MM.1S (cell line): ENCODE measurements at regions not wholly inside any gene's neighbourhood (a gene's known extent, or its start where the extent isn't known, plus 50 kb on each side); places are given as distances from the start of the nearest gene placed in this dataset.

Source experiments
- DNase-seq: peaks from one replicate; pipeline ENCODE4 v3.0.0-alpha.2; 2015
- H2AFZ ChIP-seq: fragments of 300-600 bp; sonication (generic); 2 replicates; pipeline ENCODE4 v1.6.0; 2016; ENCODE audit warnings: antibody characterized with exemption, low read length
- H3F3A ChIP-seq: fragments of 300-600 bp; sonication (generic); 2 replicates; pipeline ENCODE4 v1.6.1; 2016; ENCODE audit warnings: mild to moderate bottlenecking, antibody characterized with exemption, low read length, moderate library complexity, mixed read lengths; ENCODE audit not compliant: insufficient read depth
- H3K27ac ChIP-seq: fragments of 300-600 bp; sonication (generic); 2 replicates; pipeline ENCODE4 v1.5.1; 2016; ENCODE audit warnings: mild to moderate bottlenecking, low read length
- H3K27me3 ChIP-seq: fragments of 300-600 bp; sonication (generic); replicated peaks from 2 replicates; pipeline ENCODE4 v1.6.0; 2016; ENCODE audit warnings: low read length; ENCODE audit not compliant: insufficient read depth
- H3K36me3 ChIP-seq: fragments of 300-600 bp; sonication (generic); replicated peaks from 2 replicates; pipeline ENCODE4 v1.6.1; 2016; ENCODE audit warnings: mild to moderate bottlenecking, low read length, mixed read lengths; ENCODE audit not compliant: insufficient read depth
- H3K4me1 ChIP-seq: fragments of 300-600 bp; sonication (generic); 2 replicates; pipeline ENCODE4 v1.6.1; 2016; ENCODE audit warnings: low read length, mixed read lengths
- H3K4me2 ChIP-seq: fragments of 300-600 bp; sonication (generic); 2 replicates; pipeline ENCODE4 v1.6.0; 2016; ENCODE audit warnings: low read depth, low read length
- H3K4me3 ChIP-seq: fragments of 300-600 bp; sonication (generic); 2 replicates; pipeline ENCODE4 v1.5.1; 2016; ENCODE audit warnings: low read length, mixed read lengths
- H3K79me2 ChIP-seq: fragments of 300-600 bp; sonication (generic); 2 replicates; pipeline ENCODE4 v1.6.1; 2016; ENCODE audit warnings: mixed run types, low read length, mixed read lengths
- H3K9ac ChIP-seq: fragments of 300-600 bp; sonication (generic); 2 replicates; pipeline ENCODE4 v1.6.1; 2016; ENCODE audit warnings: low read length, mixed read lengths
- H3K9me2 ChIP-seq: fragments of 300-600 bp; sonication (generic); replicated peaks from 2 replicates; pipeline ENCODE4 v1.6.1; 2016; ENCODE audit warnings: mild to moderate bottlenecking, low read length, mixed read lengths; ENCODE audit not compliant: insufficient read depth
- H3K9me3 ChIP-seq: fragments of 300-600 bp; sonication (generic); replicated peaks from 2 replicates; pipeline ENCODE4 v1.6.1; 2016; ENCODE audit warnings: mild to moderate bottlenecking, low read length, mixed read lengths; ENCODE audit not compliant: insufficient read depth
- H4K20me1 ChIP-seq: fragments of 300-600 bp; sonication (generic); 2 replicates; pipeline ENCODE4 v1.6.1; 2016; ENCODE audit warnings: mild to moderate bottlenecking, low read length, moderate library complexity, mixed read lengths; ENCODE audit not compliant: insufficient read depth
- EZH2 ChIP-seq: fragments of 300-600 bp; sonication (generic); optimal IDR thresholded peaks from 2 replicates; pipeline ENCODE3; 2017; ENCODE audit warnings: low read depth, mild to moderate bottlenecking, antibody characterized with exemption, low read length, mixed read lengths
- EZH2phosphoT487 ChIP-seq: fragments of 300-600 bp; sonication (generic); IDR thresholded peaks from 2 replicates; pipeline ENCODE4 v1.6.1; 2018; ENCODE audit warnings: antibody characterized with exemption, low read length
- TF ChIP-seq, protein P1 (sequence below): fragments of 300-600 bp; sonication (generic); IDR thresholded peaks from 2 replicates; pipeline ENCODE4 v1.5.1; 2016; ENCODE audit warnings: antibody characterized with exemption, low read length, mixed read lengths

GRCh38 chr19:27876976-27877512 lies 1335.9 kb downstream of the UQCRFS1 start:
- Histone ChIP-seq H3K36me3 (no peaks in the 10 kb centered on the region), H3K27me3 (no peaks in the 10 kb centered on the region), H3K4me3 (no peak overlapping the region), H4K20me1 (no peaks in the 10 kb centered on the region), H3K79me2 (no peaks in the 10 kb centered on the region), H2AFZ (no peak overlapping the region), H3F3A (no peaks in the 10 kb centered on the region), H3K9me2 (no peaks in the 10 kb centered on the region), H3K9ac (no peak overlapping the region), H3K9me3 (no peaks in the 10 kb centered on the region), H3K4me1 (no peaks in the 10 kb centered on the region), H3K4me2 (no peak overlapping the region), H3K27ac (no peak overlapping the region)
- no peak for DNase-seq
- TF ChIP-seq, protein P1, sequence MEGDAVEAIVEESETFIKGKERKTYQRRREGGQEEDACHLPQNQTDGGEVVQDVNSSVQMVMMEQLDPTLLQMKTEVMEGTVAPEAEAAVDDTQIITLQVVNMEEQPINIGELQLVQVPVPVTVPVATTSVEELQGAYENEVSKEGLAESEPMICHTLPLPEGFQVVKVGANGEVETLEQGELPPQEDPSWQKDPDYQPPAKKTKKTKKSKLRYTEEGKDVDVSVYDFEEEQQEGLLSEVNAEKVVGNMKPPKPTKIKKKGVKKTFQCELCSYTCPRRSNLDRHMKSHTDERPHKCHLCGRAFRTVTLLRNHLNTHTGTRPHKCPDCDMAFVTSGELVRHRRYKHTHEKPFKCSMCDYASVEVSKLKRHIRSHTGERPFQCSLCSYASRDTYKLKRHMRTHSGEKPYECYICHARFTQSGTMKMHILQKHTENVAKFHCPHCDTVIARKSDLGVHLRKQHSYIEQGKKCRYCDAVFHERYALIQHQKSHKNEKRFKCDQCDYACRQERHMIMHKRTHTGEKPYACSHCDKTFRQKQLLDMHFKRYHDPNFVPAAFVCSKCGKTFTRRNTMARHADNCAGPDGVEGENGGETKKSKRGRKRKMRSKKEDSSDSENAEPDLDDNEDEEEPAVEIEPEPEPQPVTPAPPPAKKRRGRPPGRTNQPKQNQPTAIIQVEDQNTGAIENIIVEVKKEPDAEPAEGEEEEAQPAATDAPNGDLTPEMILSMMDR = no peak
- TF ChIP-seq EZH2phosphoT487 = no peak
- no peak for TF ChIP-seq EZH2

- Histone ChIP-seq H3K9me3 (no peaks in the 10 kb centered on the region), H3K27me3 (no peaks in the 10 kb centered on the region)
- no peak for DNase-seq
Observed at GRCh38 chr19:27876489-27876888, 1336.5 kb downstream of the UQCRFS1 start.

GRCh38 chr19:27872370-27872769 lies 1340.6 kb downstream of the UQCRFS1 start:
- Histone ChIP-seq H2AFZ (no peak overlapping the region), H3K79me2 (no peaks in the 10 kb centered on the region), H3K9me3 (no peaks in the 10 kb centered on the region), H3K9ac (no peak overlapping the region), H3K4me1 (no peaks in the 10 kb centered on the region), H3F3A (no peaks in the 10 kb centered on the region), H3K27ac (no peak overlapping the region), H3K27me3 (no peaks in the 10 kb centered on the region), H3K4me2 (no peak overlapping the region), H3K9me2 (no peaks in the 10 kb centered on the region), H3K4me3 (no peak overlapping the region), H3K36me3 (no peaks in the 10 kb centered on the region), H4K20me1 (no peaks in the 10 kb centered on the region)
- TF ChIP-seq, protein P1 = no peak
- TF ChIP-seq EZH2 (no peak), EZH2phosphoT487 (no peak)
- DNase-seq = no peak

More at GRCh38 chr19:27876489-27876888, 1336.5 kb downstream of the UQCRFS1 start:
- no peak overlapping the region for H3K27ac ChIP-seq
- TF ChIP-seq EZH2phosphoT487 (no peak), EZH2 (no peak)
- TF ChIP-seq, protein P1 = no peak
- no peak overlapping the region for H3K9ac ChIP-seq
- H3K36me3 ChIP-seq = no peaks in the 10 kb centered on the region
- no peaks in the 10 kb centered on the region for H3K4me1 ChIP-seq
- no peaks in the 10 kb centered on the region for H3K79me2 ChIP-seq
- no peak overlapping the region for H3K4me2 ChIP-seq
- no peaks in the 10 kb centered on the region for H3F3A ChIP-seq
- no peak overlapping the region for H3K4me3 ChIP-seq
- H4K20me1 ChIP-seq = no peaks in the 10 kb centered on the region
- H3K9me2 ChIP-seq = no peaks in the 10 kb centered on the region
- no peak overlapping the region for H2AFZ ChIP-seq
